GM10248 (cell line): ENCODE measurements at regions not wholly inside any gene's neighbourhood (a gene's known extent, or its start where the extent isn't known, plus 50 kb on each side); places are given as distances from the start of the nearest gene placed in this dataset.

ENCODE experiments used
- CTCF ChIA-PET: fragments of 300-600 bp; sonication (Branson Sonifier 250); formaldehyde crosslinking; extraction: SDS; loops from one replicate; lab custom pipeline; 2021; ENCODE audit warnings: antibody characterized with exemption; lab: Yijun Ruan, JAX
- POLR2A ChIA-PET: fragments of 350-650 bp; sonication (Branson Sonifier 250); formaldehyde crosslinking; extraction: SDS; loops from one replicate; lab custom pipeline; 2020; ENCODE audit warnings: antibody characterized with exemption; lab: Yijun Ruan, JAX
- DNase-seq: peaks from one replicate; pipeline ENCODE4 v3.0.0; 2012; ENCODE audit errors: extremely low spot score
- CTCF ChIP-seq: IDR thresholded peaks from 2 replicates; pipeline ENCODE4 v1.5.1; 2012; ENCODE audit warnings: mild to moderate bottlenecking, low read depth; ENCODE audit errors: extremely low read depth, missing control alignments, control extremely low read depth

GRCh38 chr11:70764356-70764905, 366.1 kb downstream of the CTTN start:
- no peak for DNase-seq
- CTCF ChIA-PET: no interaction called here
- no peak for TF ChIP-seq CTCF
- POLR2A ChIA-PET: no interaction called here

- DNase-seq: no peak
- TF ChIP-seq CTCF: no peak
- CTCF ChIA-PET: interaction anchor here (2.3 kb wide), 1 partner anchor 11 kb away, joined by 10 read pairs; no protein-coding TSS in a partner anchor
- POLR2A ChIA-PET: no interaction called here
Observed at GRCh38 chr11:70766901-70767300, 368.6 kb downstream of the CTTN start.

- no peak for DNase-seq
- POLR2A ChIA-PET: no interaction called here
- CTCF ChIA-PET: interaction anchor here (1.6 kb wide), 1 partner anchor 12 kb away, joined by 4 read pairs; no protein-coding TSS in a partner anchor
- TF ChIP-seq CTCF: no peak
Observed at GRCh38 chr11:70768346-70769095, 370.2 kb downstream of the CTTN start.

GRCh38 chr11:70769106-70769505, 370.8 kb downstream of the CTTN start:
- ChIA-PET POLR2A (no interaction called here), CTCF (interaction anchor here (1.6 kb wide), 1 partner anchor 13 kb away, joined by 4 read pairs; no protein-coding TSS in a partner anchor)
- TF ChIP-seq CTCF: no peak
- no peak for DNase-seq

- DNase-seq: no peak
- TF ChIP-seq CTCF: no peak
- CTCF ChIA-PET: no interaction called here
- POLR2A ChIA-PET: no interaction called here
Observed at GRCh38 chr11:70769521-70769920, 371.2 kb downstream of the CTTN start.

- no peak for DNase-seq
- CTCF ChIA-PET: interaction anchor here (1.6 kb wide), 1 partner anchor 15 kb away, joined by 4 read pairs; no protein-coding TSS in a partner anchor
- POLR2A ChIA-PET: no interaction called here
- TF ChIP-seq CTCF: no peak
Observed at GRCh38 chr11:70771099-70771885, 373.0 kb downstream of the CTTN start.
